ENCODE measurements at regions not wholly inside any gene's neighbourhood (a gene's known extent, or its start where the extent isn't known, plus 50 kb on each side); places are given as distances from the start of the nearest gene placed in this dataset.

DNA sequence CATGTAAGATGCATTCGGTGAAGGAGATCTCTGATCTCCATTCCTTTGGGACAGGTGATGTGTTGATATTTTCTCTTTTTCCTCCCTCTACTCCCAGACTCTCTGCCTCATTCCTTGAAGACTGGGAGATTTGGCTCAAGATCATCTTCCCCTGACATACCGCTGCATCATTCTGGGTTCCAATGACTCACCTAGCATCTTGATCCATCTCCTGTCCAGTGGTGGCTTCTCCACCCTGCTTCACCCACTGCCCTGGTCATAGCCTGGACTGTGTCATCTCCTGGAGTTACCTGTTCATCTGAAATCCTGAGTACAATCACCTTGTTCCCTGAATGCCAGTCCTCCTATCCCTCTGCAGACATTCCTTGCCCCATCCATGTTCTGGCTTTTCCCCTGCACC lies 57.4 kb upstream of the TRAK1 start:
- H3K36me3 ChIP-seq (ENCODE audit: insufficient read depth) = no peaks in the 10 kb centered on the region
- H3K27me3 ChIP-seq (ENCODE audit: insufficient read depth, low read depth) = no peaks in the 10 kb centered on the region
- no peak overlapping the region for H3K4me3 ChIP-seq (IDR thresholded peaks at IDR 0.05; ENCODE audit: insufficient read depth, low read depth, low read length)
- no peak overlapping the region for H3K27ac ChIP-seq
- H3K4me1 ChIP-seq (ENCODE audit: low read depth, poor library complexity, severe bottlenecking) = no peaks in the 10 kb centered on the region
- no peaks in the 10 kb centered on the region for H4K20me1 ChIP-seq (ENCODE audit: insufficient read depth)
- no peak overlapping the region for H3K4me2 ChIP-seq
- no peak overlapping the region for H2AFZ ChIP-seq (ENCODE audit: low read depth)
- no peak overlapping the region for H3K9ac ChIP-seq
- H3K79me2 ChIP-seq (ENCODE audit: insufficient read depth, low read depth) = no peaks in the 10 kb centered on the region
- TF ChIP-seq, protein P1, sequence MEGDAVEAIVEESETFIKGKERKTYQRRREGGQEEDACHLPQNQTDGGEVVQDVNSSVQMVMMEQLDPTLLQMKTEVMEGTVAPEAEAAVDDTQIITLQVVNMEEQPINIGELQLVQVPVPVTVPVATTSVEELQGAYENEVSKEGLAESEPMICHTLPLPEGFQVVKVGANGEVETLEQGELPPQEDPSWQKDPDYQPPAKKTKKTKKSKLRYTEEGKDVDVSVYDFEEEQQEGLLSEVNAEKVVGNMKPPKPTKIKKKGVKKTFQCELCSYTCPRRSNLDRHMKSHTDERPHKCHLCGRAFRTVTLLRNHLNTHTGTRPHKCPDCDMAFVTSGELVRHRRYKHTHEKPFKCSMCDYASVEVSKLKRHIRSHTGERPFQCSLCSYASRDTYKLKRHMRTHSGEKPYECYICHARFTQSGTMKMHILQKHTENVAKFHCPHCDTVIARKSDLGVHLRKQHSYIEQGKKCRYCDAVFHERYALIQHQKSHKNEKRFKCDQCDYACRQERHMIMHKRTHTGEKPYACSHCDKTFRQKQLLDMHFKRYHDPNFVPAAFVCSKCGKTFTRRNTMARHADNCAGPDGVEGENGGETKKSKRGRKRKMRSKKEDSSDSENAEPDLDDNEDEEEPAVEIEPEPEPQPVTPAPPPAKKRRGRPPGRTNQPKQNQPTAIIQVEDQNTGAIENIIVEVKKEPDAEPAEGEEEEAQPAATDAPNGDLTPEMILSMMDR (conservative IDR thresholded peaks at IDR 0.05; ENCODE audit: low read depth, low read length) = no peak

GRCh38 chr3:42032693-42033349 lies 58.3 kb upstream of the TRAK1 start:
- TF ChIP-seq, protein P1 (conservative IDR thresholded peaks at IDR 0.05; ENCODE audit: low read depth, low read length) = no peak
- H3K9ac ChIP-seq = no peak overlapping the region
- no peaks in the 10 kb centered on the region for H3K4me1 ChIP-seq (ENCODE audit: low read depth, poor library complexity, severe bottlenecking)
- H3K27ac ChIP-seq = no peak overlapping the region
- H3K27me3 ChIP-seq (ENCODE audit: insufficient read depth, low read depth) = no peaks in the 10 kb centered on the region
- H3K4me2 ChIP-seq = no peak overlapping the region
- no peaks in the 10 kb centered on the region for H4K20me1 ChIP-seq (ENCODE audit: insufficient read depth)
- H2AFZ ChIP-seq (ENCODE audit: low read depth) = no peak overlapping the region
- H3K4me3 ChIP-seq (IDR thresholded peaks at IDR 0.05; ENCODE audit: insufficient read depth, low read depth, low read length) = no peak overlapping the region
- H3K79me2 ChIP-seq (ENCODE audit: insufficient read depth, low read depth) = no peaks in the 10 kb centered on the region
- no peaks in the 10 kb centered on the region for H3K36me3 ChIP-seq (ENCODE audit: insufficient read depth)

- H3K4me2 ChIP-seq = no peak overlapping the region
These were observed 59.2 kb upstream of the TRAK1 start for GRCh38 chr3:42031808-42032480.

GRCh38 chr3:42028474-42028873 lies 62.7 kb upstream of the TRAK1 start:
- Histone ChIP-seq H4K20me1 (ENCODE audit: insufficient read depth) (no peaks in the 10 kb centered on the region), H3K36me3 (ENCODE audit: insufficient read depth) (no peaks in the 10 kb centered on the region), H3K4me3 (IDR thresholded peaks at IDR 0.05; ENCODE audit: insufficient read depth, low read depth, low read length) (no peak overlapping the region), H3K9ac (no peak overlapping the region), H3K4me1 (ENCODE audit: low read depth, poor library complexity, severe bottlenecking) (peaks cover 27% of the 10 kb centered on the region), H3K27me3 (ENCODE audit: insufficient read depth, low read depth) (no peaks in the 10 kb centered on the region), H2AFZ (ENCODE audit: low read depth) (no peak overlapping the region), H3K4me2 (no peak overlapping the region), H3K27ac (no peak overlapping the region), H3K79me2 (ENCODE audit: insufficient read depth, low read depth) (peaks cover 27% of the 10 kb centered on the region; the same call in 1 of the 2 replicates)
- TF ChIP-seq, protein P1 (conservative IDR thresholded peaks at IDR 0.05; ENCODE audit: low read depth, low read length) = no peak

More at GRCh38 chr3:42031808-42032480, 59.2 kb upstream of the TRAK1 start:
- H3K4me1 ChIP-seq (ENCODE audit: low read depth, poor library complexity, severe bottlenecking) = no peaks in the 10 kb centered on the region
- no peaks in the 10 kb centered on the region for H3K36me3 ChIP-seq (ENCODE audit: insufficient read depth)
- no peak overlapping the region for H2AFZ ChIP-seq (ENCODE audit: low read depth)
- no peaks in the 10 kb centered on the region for H3K27me3 ChIP-seq (ENCODE audit: insufficient read depth, low read depth)
- no peak overlapping the region for H3K9ac ChIP-seq
- H3K79me2 ChIP-seq (ENCODE audit: insufficient read depth, low read depth) = peaks cover 4% of the 10 kb centered on the region; the same call in 1 of the 2 replicates
- H3K27ac ChIP-seq = no peak overlapping the region
- no peak overlapping the region for H3K4me3 ChIP-seq (IDR thresholded peaks at IDR 0.05; ENCODE audit: insufficient read depth, low read depth, low read length)
- no peaks in the 10 kb centered on the region for H4K20me1 ChIP-seq (ENCODE audit: insufficient read depth)
- TF ChIP-seq, protein P1 (conservative IDR thresholded peaks at IDR 0.05; ENCODE audit: low read depth, low read length) = no peak
